ENCODE measurements at regions not wholly inside any gene's neighbourhood (a gene's known extent, or its start where the extent isn't known, plus 50 kb on each side); places are given as distances from the start of the nearest gene placed in this dataset.

DNA sequence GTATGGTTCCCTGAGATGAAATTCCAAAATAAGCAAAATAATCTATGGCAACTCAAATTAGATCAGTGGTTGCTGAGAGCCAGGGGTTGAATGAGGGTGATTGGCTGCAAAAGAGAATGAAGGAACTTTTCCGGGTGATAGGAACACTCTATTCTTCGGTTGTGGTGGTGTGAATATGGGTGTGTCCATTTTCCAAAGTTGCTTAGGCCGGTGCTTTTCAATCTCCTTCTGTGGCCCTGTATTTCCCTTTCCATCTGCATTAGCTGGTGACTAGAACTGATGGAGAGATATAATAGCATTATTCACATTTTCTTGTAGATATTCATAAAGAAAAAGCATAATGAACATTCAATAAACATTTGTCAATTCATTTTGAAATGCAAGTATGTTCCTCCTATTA is 382.9 kb downstream of the TFEC start (continued):
- TF ChIP-seq ZNF24 (IDR thresholded peaks at IDR 0.05) = no peak

DNA sequence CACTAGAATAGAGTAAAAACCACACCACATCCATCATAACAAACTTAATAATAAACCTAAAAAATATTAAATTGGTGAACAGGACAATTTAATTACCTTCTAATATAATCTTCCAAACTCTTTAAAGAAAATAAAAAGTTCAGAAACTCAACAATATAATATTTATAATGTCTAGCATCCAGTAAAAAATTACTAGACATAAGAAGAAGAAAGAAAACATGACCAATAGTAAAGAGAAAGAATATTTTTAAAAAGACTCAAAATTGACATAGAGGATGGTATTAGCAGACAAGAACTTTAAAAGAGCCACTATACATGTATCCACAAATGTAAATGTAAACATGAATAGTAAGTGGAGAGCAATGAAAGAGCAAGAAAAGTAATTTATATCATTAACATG is 388.4 kb downstream of the TFEC start:
- H3K9ac ChIP-seq (ENCODE audit: control insufficient read depth, insufficient read depth, low read length) = no peak overlapping the region
- H2AFZ ChIP-seq (ENCODE audit: control insufficient read depth, low read depth, low read length) = no peak overlapping the region
- ChIA-PET CTCF (no interaction called here), RAD21 (ENCODE audit: unreplicated experiment) (no interaction called here), POLR2A (no interaction called here), SMC1A (ENCODE audit: uncharacterized antibody, unreplicated experiment) (no interaction called here)
- H3K27me3 ChIP-seq (replicated peaks in 1 of 2; ENCODE audit: control insufficient read depth in 2 of 2, insufficient read depth in 2 of 2, low read length in 1 of 2) = no peaks in the 10 kb centered on the region
- H3K9me3 ChIP-seq (replicated peaks; ENCODE audit: control insufficient read depth, insufficient read depth, low read length) = no peaks in the 10 kb centered on the region
- intact Hi-C loops (cut with micrococcal nuclease; ENCODE audit: unreplicated experiment) (no loop called here), in situ Hi-C loops (cut with MboI) (no loop called here)
- DNase-seq (ENCODE audit: low read depth, low spot score) = no peak
- ATAC-seq = no peak
- no peak overlapping the region for H3K27ac ChIP-seq (ENCODE audit: control insufficient read depth, insufficient read depth)
- FAIRE-seq = no peak
- H3K36me3 ChIP-seq (ENCODE audit: control insufficient read depth in 2 of 2, insufficient read depth in 2 of 2, low read length in 1 of 2) = no peaks in the 10 kb centered on the region
- H3K4me2 ChIP-seq (ENCODE audit: control insufficient read depth, insufficient read depth) = no peak overlapping the region
- no peaks in the 10 kb centered on the region for H3K4me1 ChIP-seq (ENCODE audit: control insufficient read depth, insufficient read depth, low read length)
- no peaks in the 10 kb centered on the region for H3K79me2 ChIP-seq (ENCODE audit: control insufficient read depth, insufficient read depth, low read length)
- H3K4me3 ChIP-seq = no peak overlapping the region
- no peaks in the 10 kb centered on the region for H4K20me1 ChIP-seq (ENCODE audit: control insufficient read depth, insufficient read depth)
- BruUV-seq (replicated peaks) = no TSS peak
- no peak for TF ChIP-seq ZNF622 (IDR thresholded peaks at IDR 0.05)
- TF ChIP-seq SUPT20H (IDR thresholded peaks at IDR 0.05; ENCODE audit: borderline replicate concordance, control insufficient read depth, low read depth, low read length) = no peak
- no peak for TF ChIP-seq CEBPB (IDR thresholded peaks at IDR 0.05; ENCODE audit: borderline replicate concordance in 1 of 2, low read depth in 2 of 2, low read length in 2 of 2)
- TF ChIP-seq, protein P1, sequence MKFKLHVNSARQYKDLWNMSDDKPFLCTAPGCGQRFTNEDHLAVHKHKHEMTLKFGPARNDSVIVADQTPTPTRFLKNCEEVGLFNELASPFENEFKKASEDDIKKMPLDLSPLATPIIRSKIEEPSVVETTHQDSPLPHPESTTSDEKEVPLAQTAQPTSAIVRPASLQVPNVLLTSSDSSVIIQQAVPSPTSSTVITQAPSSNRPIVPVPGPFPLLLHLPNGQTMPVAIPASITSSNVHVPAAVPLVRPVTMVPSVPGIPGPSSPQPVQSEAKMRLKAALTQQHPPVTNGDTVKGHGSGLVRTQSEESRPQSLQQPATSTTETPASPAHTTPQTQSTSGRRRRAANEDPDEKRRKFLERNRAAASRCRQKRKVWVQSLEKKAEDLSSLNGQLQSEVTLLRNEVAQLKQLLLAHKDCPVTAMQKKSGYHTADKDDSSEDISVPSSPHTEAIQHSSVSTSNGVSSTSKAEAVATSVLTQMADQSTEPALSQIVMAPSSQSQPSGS (IDR thresholded peaks at IDR 0.05; ENCODE audit: low read length) = no peak
- TF ChIP-seq, protein P2, sequence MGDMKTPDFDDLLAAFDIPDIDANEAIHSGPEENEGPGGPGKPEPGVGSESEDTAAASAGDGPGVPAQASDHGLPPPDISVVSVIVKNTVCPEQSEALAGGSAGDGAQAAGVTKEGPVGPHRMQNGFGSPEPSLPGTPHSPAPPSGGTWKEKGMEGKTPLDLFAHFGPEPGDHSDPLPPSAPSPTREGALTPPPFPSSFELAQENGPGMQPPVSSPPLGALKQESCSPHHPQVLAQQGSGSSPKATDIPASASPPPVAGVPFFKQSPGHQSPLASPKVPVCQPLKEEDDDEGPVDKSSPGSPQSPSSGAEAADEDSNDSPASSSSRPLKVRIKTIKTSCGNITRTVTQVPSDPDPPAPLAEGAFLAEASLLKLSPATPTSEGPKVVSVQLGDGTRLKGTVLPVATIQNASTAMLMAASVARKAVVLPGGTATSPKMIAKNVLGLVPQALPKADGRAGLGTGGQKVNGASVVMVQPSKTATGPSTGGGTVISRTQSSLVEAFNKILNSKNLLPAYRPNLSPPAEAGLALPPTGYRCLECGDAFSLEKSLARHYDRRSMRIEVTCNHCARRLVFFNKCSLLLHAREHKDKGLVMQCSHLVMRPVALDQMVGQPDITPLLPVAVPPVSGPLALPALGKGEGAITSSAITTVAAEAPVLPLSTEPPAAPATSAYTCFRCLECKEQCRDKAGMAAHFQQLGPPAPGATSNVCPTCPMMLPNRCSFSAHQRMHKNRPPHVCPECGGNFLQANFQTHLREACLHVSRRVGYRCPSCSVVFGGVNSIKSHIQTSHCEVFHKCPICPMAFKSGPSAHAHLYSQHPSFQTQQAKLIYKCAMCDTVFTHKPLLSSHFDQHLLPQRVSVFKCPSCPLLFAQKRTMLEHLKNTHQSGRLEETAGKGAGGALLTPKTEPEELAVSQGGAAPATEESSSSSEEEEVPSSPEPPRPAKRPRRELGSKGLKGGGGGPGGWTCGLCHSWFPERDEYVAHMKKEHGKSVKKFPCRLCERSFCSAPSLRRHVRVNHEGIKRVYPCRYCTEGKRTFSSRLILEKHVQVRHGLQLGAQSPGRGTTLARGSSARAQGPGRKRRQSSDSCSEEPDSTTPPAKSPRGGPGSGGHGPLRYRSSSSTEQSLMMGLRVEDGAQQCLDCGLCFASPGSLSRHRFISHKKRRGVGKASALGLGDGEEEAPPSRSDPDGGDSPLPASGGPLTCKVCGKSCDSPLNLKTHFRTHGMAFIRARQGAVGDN (IDR thresholded peaks at IDR 0.05) = no peak
- no peak for TF ChIP-seq SIN3A (IDR thresholded peaks at IDR 0.05; ENCODE audit: low read depth, low read length)
- TF ChIP-seq, protein P3, sequence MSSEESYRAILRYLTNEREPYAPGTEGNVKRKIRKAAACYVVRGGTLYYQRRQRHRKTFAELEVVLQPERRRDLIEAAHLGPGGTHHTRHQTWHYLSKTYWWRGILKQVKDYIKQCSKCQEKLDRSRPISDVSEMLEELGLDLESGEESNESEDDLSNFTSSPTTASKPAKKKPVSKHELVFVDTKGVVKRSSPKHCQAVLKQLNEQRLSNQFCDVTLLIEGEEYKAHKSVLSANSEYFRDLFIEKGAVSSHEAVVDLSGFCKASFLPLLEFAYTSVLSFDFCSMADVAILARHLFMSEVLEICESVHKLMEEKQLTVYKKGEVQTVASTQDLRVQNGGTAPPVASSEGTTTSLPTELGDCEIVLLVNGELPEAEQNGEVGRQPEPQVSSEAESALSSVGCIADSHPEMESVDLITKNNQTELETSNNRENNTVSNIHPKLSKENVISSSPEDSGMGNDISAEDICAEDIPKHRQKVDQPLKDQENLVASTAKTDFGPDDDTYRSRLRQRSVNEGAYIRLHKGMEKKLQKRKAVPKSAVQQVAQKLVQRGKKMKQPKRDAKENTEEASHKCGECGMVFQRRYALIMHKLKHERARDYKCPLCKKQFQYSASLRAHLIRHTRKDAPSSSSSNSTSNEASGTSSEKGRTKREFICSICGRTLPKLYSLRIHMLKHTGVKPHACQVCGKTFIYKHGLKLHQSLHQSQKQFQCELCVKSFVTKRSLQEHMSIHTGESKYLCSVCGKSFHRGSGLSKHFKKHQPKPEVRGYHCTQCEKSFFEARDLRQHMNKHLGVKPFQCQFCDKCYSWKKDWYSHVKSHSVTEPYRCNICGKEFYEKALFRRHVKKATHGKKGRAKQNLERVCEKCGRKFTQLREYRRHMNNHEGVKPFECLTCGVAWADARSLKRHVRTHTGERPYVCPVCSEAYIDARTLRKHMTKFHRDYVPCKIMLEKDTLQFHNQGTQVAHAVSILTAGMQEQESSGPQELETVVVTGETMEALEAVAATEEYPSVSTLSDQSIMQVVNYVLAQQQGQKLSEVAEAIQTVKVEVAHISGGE (CRISPR knock-in tag; IDR thresholded peaks at IDR 0.05) = no peak
- no peak for TF ChIP-seq BRCA1 (IDR thresholded peaks at IDR 0.05; ENCODE audit: low read depth, low read length)
- TF ChIP-seq CHD4 (IDR thresholded peaks at IDR 0.05) = no peak
- TF ChIP-seq, protein P4, sequence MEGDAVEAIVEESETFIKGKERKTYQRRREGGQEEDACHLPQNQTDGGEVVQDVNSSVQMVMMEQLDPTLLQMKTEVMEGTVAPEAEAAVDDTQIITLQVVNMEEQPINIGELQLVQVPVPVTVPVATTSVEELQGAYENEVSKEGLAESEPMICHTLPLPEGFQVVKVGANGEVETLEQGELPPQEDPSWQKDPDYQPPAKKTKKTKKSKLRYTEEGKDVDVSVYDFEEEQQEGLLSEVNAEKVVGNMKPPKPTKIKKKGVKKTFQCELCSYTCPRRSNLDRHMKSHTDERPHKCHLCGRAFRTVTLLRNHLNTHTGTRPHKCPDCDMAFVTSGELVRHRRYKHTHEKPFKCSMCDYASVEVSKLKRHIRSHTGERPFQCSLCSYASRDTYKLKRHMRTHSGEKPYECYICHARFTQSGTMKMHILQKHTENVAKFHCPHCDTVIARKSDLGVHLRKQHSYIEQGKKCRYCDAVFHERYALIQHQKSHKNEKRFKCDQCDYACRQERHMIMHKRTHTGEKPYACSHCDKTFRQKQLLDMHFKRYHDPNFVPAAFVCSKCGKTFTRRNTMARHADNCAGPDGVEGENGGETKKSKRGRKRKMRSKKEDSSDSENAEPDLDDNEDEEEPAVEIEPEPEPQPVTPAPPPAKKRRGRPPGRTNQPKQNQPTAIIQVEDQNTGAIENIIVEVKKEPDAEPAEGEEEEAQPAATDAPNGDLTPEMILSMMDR (IDR thresholded peaks at IDR 0.05 in 2 of 3, conservative IDR thresholded peaks at IDR 0.05 in 1 of 3; ENCODE audit: control insufficient read depth in 2 of 3, extremely low read depth in 1 of 3, insufficient read depth in 1 of 3, low read depth in 3 of 3, low read length in 3 of 3) = no peak
- no peak for TF ChIP-seq IKZF1 (conservative IDR thresholded peaks at IDR 0.05)
- no peak for TF ChIP-seq MTA3 (IDR thresholded peaks at IDR 0.05; ENCODE audit: borderline replicate concordance, low read length)
- TF ChIP-seq SP1 (IDR thresholded peaks at IDR 0.05; ENCODE audit: low read depth, low read length) = no peak
